Trophoblast cell (in vitro differentiated cells and primary cell): ENCODE measurements at regions not wholly inside any gene's neighbourhood (a gene's known extent, or its start where the extent isn't known, plus 50 kb on each side); places are given as distances from the start of the nearest gene placed in this dataset.

ENCODE experiments used
- DNase-seq, 2 donors: peaks; one replicate each; pipeline ENCODE4 v3.0.0-alpha.2; 2016
- H2AFZ ChIP-seq: 2 replicates; pipeline ENCODE4 v1.6.1; 2013; ENCODE audit warnings: low read length, moderate library complexity, mild to moderate bottlenecking; ENCODE audit not compliant: insufficient read depth, poor library complexity
- H2AK5ac ChIP-seq: 2 replicates; pipeline ENCODE4 v1.6.1; 2013; ENCODE audit warnings: mild to moderate bottlenecking, low read length
- H2BK120ac ChIP-seq: 2 replicates; pipeline ENCODE4 v1.6.1; 2013; ENCODE audit warnings: low read length, mild to moderate bottlenecking, moderate library complexity; ENCODE audit not compliant: insufficient read depth, poor library complexity
- H2BK12ac ChIP-seq: 2 replicates; pipeline ENCODE4 v1.6.1; 2013; ENCODE audit warnings: mild to moderate bottlenecking, low read length, moderate library complexity
- H2BK5ac ChIP-seq: 2 replicates; pipeline ENCODE4 v1.6.1; 2013; ENCODE audit warnings: low read length, low read depth, moderate library complexity, mild to moderate bottlenecking; ENCODE audit not compliant: poor library complexity
- H3K14ac ChIP-seq: 2 replicates; pipeline ENCODE4 v1.6.1; 2013; ENCODE audit warnings: mild to moderate bottlenecking, low read length
- H3K18ac ChIP-seq: 2 replicates; pipeline ENCODE4 v1.6.1; 2013; ENCODE audit warnings: mild to moderate bottlenecking, low read length
- H3K23ac ChIP-seq: 2 replicates; pipeline ENCODE4 v1.6.1; 2013; ENCODE audit warnings: low read length
- H3K27ac ChIP-seq: 2 replicates; pipeline ENCODE4 v1.5.1; 2013; ENCODE audit warnings: low read depth, mild to moderate bottlenecking, inconsistent platforms, low read length, moderate library complexity
- H3K27me3 ChIP-seq: 2 replicates; pipeline ENCODE4 v1.6.1; 2013; ENCODE audit warnings: inconsistent platforms, mild to moderate bottlenecking, low read length, moderate library complexity; ENCODE audit not compliant: insufficient read depth
- H3K36me3 ChIP-seq, 2 experiments: 1 replicate in 1 of 2; 2 replicates in 1 of 2; pipeline ENCODE4 v1.6.1; 2013; ENCODE audit warnings: low read length in 2 of 2, mild to moderate bottlenecking in 2 of 2, moderate library complexity in 1 of 2; ENCODE audit not compliant: insufficient read depth in 2 of 2, control insufficient read depth in 1 of 2
- H3K4ac ChIP-seq: 2 replicates; pipeline ENCODE4 v1.6.1; 2013; ENCODE audit warnings: low read depth, mild to moderate bottlenecking, low read length, moderate library complexity
- H3K4me1 ChIP-seq, 2 experiments: 1 replicate in 1 of 2; 2 replicates in 1 of 2; pipeline ENCODE4 v1.6.1; 2013; ENCODE audit warnings: low read length in 2 of 2, mild to moderate bottlenecking in 2 of 2, moderate library complexity in 1 of 2; ENCODE audit not compliant: insufficient read depth in 2 of 2, control insufficient read depth in 1 of 2
- H3K4me2 ChIP-seq: 2 replicates; pipeline ENCODE4 v1.6.1; 2013; ENCODE audit warnings: inconsistent platforms, mild to moderate bottlenecking, low read length, moderate library complexity
- H3K4me3 ChIP-seq: 2 replicates; pipeline ENCODE4 v1.5.1; 2013; ENCODE audit warnings: mild to moderate bottlenecking, low read depth, low read length, inconsistent platforms
- H3K79me1 ChIP-seq: one replicate; pipeline ENCODE4 v1.6.1; 2013; ENCODE audit warnings: low read length
- H3K79me2 ChIP-seq: 2 replicates; pipeline ENCODE4 v1.6.1; 2013; ENCODE audit warnings: low read length, mild to moderate bottlenecking; ENCODE audit not compliant: control insufficient read depth, insufficient read depth, poor library complexity
- H3K9ac ChIP-seq: 2 replicates; pipeline ENCODE4 v1.6.1; 2013; ENCODE audit warnings: mild to moderate bottlenecking, low read length
- H3K9me3 ChIP-seq: 2 replicates; pipeline ENCODE4 v1.6.1; 2013; ENCODE audit warnings: low read depth, mild to moderate bottlenecking, control low read depth, inconsistent platforms, low read length; ENCODE audit not compliant: insufficient read depth
- H4K12ac ChIP-seq: 2 replicates; pipeline ENCODE4 v1.6.1; 2013; ENCODE audit warnings: low read depth, mild to moderate bottlenecking, low read length, moderate library complexity
- H4K8ac ChIP-seq: 2 replicates; pipeline ENCODE4 v1.6.1; 2013; ENCODE audit warnings: low read depth, mild to moderate bottlenecking, low read length, moderate library complexity
- H4K91ac ChIP-seq: one replicate; pipeline ENCODE4 v1.6.1; 2013; ENCODE audit warnings: low read depth, mild to moderate bottlenecking, low read length, moderate library complexity
- WGBS: extraction: QIAGEN DNeasy Blood & Tissue Kit; methylation state at CpG from one replicate; pipeline ENCODE4 v1.1.7; 2013; ENCODE audit warnings: missing lambda C conversion rate; ENCODE audit not compliant: insufficient read length, insufficient coverage; ENCODE audit errors: extremely low coverage; 5-methylcytosine and 5-hydroxymethylcytosine counted together

GRCh38 chr6:105803442-105803841 lies 282.7 kb upstream of the PRDM1 start:
- Histone ChIP-seq H3K79me1 (no peaks in the 10 kb centered on the region), H3K4me2 (no peak overlapping the region), H2AFZ (no peak overlapping the region), H3K79me2 (no peaks in the 10 kb centered on the region), H3K27me3 (no peaks in the 10 kb centered on the region), H4K8ac (no peak overlapping the region), H3K18ac (no peak overlapping the region), H3K36me3 (no peaks in the 10 kb centered on the region), H2BK12ac (no peak overlapping the region), H3K4ac (no peak overlapping the region), H2AK5ac (no peak overlapping the region), H3K27ac (no peak overlapping the region), H3K9me3 (no peaks in the 10 kb centered on the region), H3K4me3 (no peak overlapping the region), H3K9ac (no peak overlapping the region), H3K23ac (no peak overlapping the region), H4K91ac (no peak overlapping the region), H2BK120ac (no peak overlapping the region), H3K4me1 (no peaks in the 10 kb centered on the region), H3K14ac (no peak overlapping the region), H2BK5ac (no peak overlapping the region), H4K12ac (no peak overlapping the region)
- DNase-seq, result peak in 1 of 2 donors; percentile 31
- no CpG with 5 or more reads among the region's 2 CpGs for WGBS

- H3K36me3 ChIP-seq, result no peaks in the 10 kb centered on the region
- no peak overlapping the region for H3K27ac ChIP-seq
- H3K79me2 ChIP-seq, result no peaks in the 10 kb centered on the region
- H3K23ac ChIP-seq, result no peak overlapping the region
- H3K9ac ChIP-seq, result no peak overlapping the region
- H3K9me3 ChIP-seq, result no peaks in the 10 kb centered on the region
- H3K4me1 ChIP-seq, result no peaks in the 10 kb centered on the region
- no peak overlapping the region for H2AK5ac ChIP-seq
- H3K4me3 ChIP-seq, result no peak overlapping the region
- H2BK5ac ChIP-seq, result no peak overlapping the region
- H3K4ac ChIP-seq, result no peak overlapping the region
- DNase-seq, result no peak
- H3K27me3 ChIP-seq, result no peaks in the 10 kb centered on the region
- H2BK12ac ChIP-seq, result no peak overlapping the region
- no peak overlapping the region for H4K12ac ChIP-seq
- H3K79me1 ChIP-seq, result no peaks in the 10 kb centered on the region
- no peak overlapping the region for H2BK120ac ChIP-seq
- H2AFZ ChIP-seq, result no peak overlapping the region
- WGBS, result no CpG with 5 or more reads among the region's 3 CpGs
- H3K14ac ChIP-seq, result no peak overlapping the region
- no peak overlapping the region for H4K8ac ChIP-seq
- no peak overlapping the region for H4K91ac ChIP-seq
- H3K18ac ChIP-seq, result no peak overlapping the region
- H3K4me2 ChIP-seq, result no peak overlapping the region
Observed at GRCh38 chr6:105802703-105803102, 283.4 kb upstream of the PRDM1 start.

- no peak overlapping the region for H2BK12ac ChIP-seq
- WGBS, result no CpG with 5 or more reads among the region's 2 CpGs
- no peak overlapping the region for H4K12ac ChIP-seq
- H2AFZ ChIP-seq, result no peak overlapping the region
- H3K9ac ChIP-seq, result no peak overlapping the region
- H3K23ac ChIP-seq, result no peak overlapping the region
- DNase-seq, result no peak
- H4K8ac ChIP-seq, result no peak overlapping the region
- no peaks in the 10 kb centered on the region for H3K9me3 ChIP-seq
- H3K18ac ChIP-seq, result no peak overlapping the region
- H4K91ac ChIP-seq, result no peak overlapping the region
- H3K27ac ChIP-seq, result no peak overlapping the region
- H2BK5ac ChIP-seq, result no peak overlapping the region
- H3K36me3 ChIP-seq, result no peaks in the 10 kb centered on the region
- H3K79me1 ChIP-seq, result no peaks in the 10 kb centered on the region
- H3K14ac ChIP-seq, result no peak overlapping the region
- H2AK5ac ChIP-seq, result no peak overlapping the region
- H3K27me3 ChIP-seq, result no peaks in the 10 kb centered on the region
- H3K4me2 ChIP-seq, result no peak overlapping the region
- no peak overlapping the region for H3K4me3 ChIP-seq
- no peaks in the 10 kb centered on the region for H3K79me2 ChIP-seq
- no peak overlapping the region for H3K4ac ChIP-seq
- H2BK120ac ChIP-seq, result no peak overlapping the region
- no peaks in the 10 kb centered on the region for H3K4me1 ChIP-seq
Observed at GRCh38 chr6:105800871-105801270, 285.3 kb upstream of the PRDM1 start.

DNA sequence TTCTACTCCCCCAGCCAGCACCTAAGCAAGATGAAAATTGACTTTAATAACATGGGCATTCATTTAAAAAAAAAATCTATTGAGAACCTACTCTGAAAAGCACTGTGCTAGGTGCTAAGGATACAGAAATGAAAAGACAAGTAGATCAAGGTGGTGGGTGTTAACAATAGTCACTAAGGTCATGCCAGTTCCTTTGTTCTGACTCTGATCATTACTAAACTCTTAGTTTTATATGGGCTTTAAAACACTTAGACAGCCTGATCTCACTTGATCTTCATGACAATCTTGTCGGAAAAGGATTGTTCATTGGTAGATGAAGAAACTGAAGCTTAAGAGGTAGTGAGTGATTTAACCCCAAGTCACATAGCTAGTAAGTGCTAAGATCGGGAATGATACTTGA lies 285.7 kb upstream of the PRDM1 start:
- H3K79me2 ChIP-seq, result no peaks in the 10 kb centered on the region
- no peak overlapping the region for H3K4me2 ChIP-seq
- H2AFZ ChIP-seq, result no peak overlapping the region
- H4K8ac ChIP-seq, result no peak overlapping the region
- H3K9ac ChIP-seq, result no peak overlapping the region
- no peaks in the 10 kb centered on the region for H3K4me1 ChIP-seq
- H3K27me3 ChIP-seq, result no peaks in the 10 kb centered on the region
- no peaks in the 10 kb centered on the region for H3K36me3 ChIP-seq
- H3K79me1 ChIP-seq, result no peaks in the 10 kb centered on the region
- no CpG with 5 or more reads among the region's 2 CpGs for WGBS
- no peak overlapping the region for H2AK5ac ChIP-seq
- H3K4me3 ChIP-seq, result no peak overlapping the region
- H4K12ac ChIP-seq, result no peak overlapping the region
- no peak overlapping the region for H3K14ac ChIP-seq
- no peak overlapping the region for H4K91ac ChIP-seq
- no peak overlapping the region for H3K18ac ChIP-seq
- no peaks in the 10 kb centered on the region for H3K9me3 ChIP-seq
- H2BK12ac ChIP-seq, result no peak overlapping the region
- no peak overlapping the region for H3K4ac ChIP-seq
- H2BK120ac ChIP-seq, result no peak overlapping the region
- no peak overlapping the region for H3K23ac ChIP-seq
- no peak for DNase-seq
- no peak overlapping the region for H2BK5ac ChIP-seq
- no peak overlapping the region for H3K27ac ChIP-seq
